HEK293T (cell line): ENCODE measurements at regions not wholly inside any gene's neighbourhood (a gene's known extent, or its start where the extent isn't known, plus 50 kb on each side); places are given as distances from the start of the nearest gene placed in this dataset.
A peak's percentile ranks its signal among the peaks of the same experiment; 100 is the strongest.
"Not testable (repeated sequence)": the region's sequence is repeated elsewhere in the genome, so short reads cannot be mapped to it uniquely, and the experiment has no call there.

Source experiments
- CTCF ChIA-PET: fragments of 350-600 bp; formaldehyde crosslinking; extraction: SDS; loops from one replicate; lab custom pipeline; 2021; ENCODE audit warnings: antibody characterized with exemption, inconsistent platforms; lab: Yijun Ruan, JAX
- POLR2A ChIA-PET: fragments of 350-600 bp; formaldehyde crosslinking; extraction: SDS; loops from one replicate; lab custom pipeline; 2020; ENCODE audit warnings: antibody characterized with exemption, inconsistent platforms; lab: Yijun Ruan, JAX
- DNase-seq: peaks from one replicate; pipeline ENCODE4 v3.0.0; 2012; ENCODE audit warnings: mixed read lengths; ENCODE audit errors: extremely low spot score
- ARNT ChIP-seq: fragments of 450-650 bp; IDR thresholded peaks from 2 replicates; pipeline ENCODE4 v1.6.1; 2017; ENCODE audit warnings: mild to moderate bottlenecking
- BHLHE40 ChIP-seq: fragments of 450-650 bp; IDR thresholded peaks from 2 replicates; pipeline ENCODE4 v1.6.1; 2016; ENCODE audit warnings: mild to moderate bottlenecking, moderate library complexity, borderline replicate concordance
- CTBP1 ChIP-seq: fragments of 450-650 bp; IDR thresholded peaks from 2 replicates; pipeline ENCODE4 v1.6.1; 2016; ENCODE audit warnings: borderline replicate concordance
- ELF4 ChIP-seq: fragments of 450-650 bp; IDR thresholded peaks from 2 replicates; pipeline ENCODE4 v1.6.1; 2017; ENCODE audit warnings: antibody characterized with exemption
- FOXA1 ChIP-seq: fragments of 450-650 bp; IDR thresholded peaks from 2 replicates; pipeline ENCODE4 v1.6.1; 2016; ENCODE audit warnings: mild to moderate bottlenecking
- FOXK2 ChIP-seq: fragments of 450-650 bp; IDR thresholded peaks from 2 replicates; pipeline ENCODE4 v1.6.1; 2016; ENCODE audit warnings: mild to moderate bottlenecking
- FOXM1 ChIP-seq: fragments of 450-650 bp; IDR thresholded peaks from 2 replicates; pipeline ENCODE4 v1.6.1; 2017; ENCODE audit warnings: mild to moderate bottlenecking, borderline replicate concordance
- HDGF ChIP-seq: fragments of 450-650 bp; IDR thresholded peaks from 2 replicates; pipeline ENCODE4 v1.6.1; 2017; ENCODE audit warnings: antibody characterized with exemption, borderline replicate concordance
- L3MBTL2 ChIP-seq: fragments of 450-650 bp; conservative IDR thresholded peaks from 2 replicates; pipeline ENCODE4 v1.6.1; 2016; ENCODE audit warnings: mild to moderate bottlenecking
- LEF1 ChIP-seq: fragments of 450-650 bp; IDR thresholded peaks from 2 replicates; pipeline ENCODE4 v1.6.1; 2017; ENCODE audit warnings: mild to moderate bottlenecking, borderline replicate concordance
- NFRKB ChIP-seq: fragments of 450-650 bp; IDR thresholded peaks from 2 replicates; pipeline ENCODE4 v1.6.1; 2016; ENCODE audit warnings: mild to moderate bottlenecking, moderate library complexity
- SP1 ChIP-seq: fragments of 450-650 bp; IDR thresholded peaks from 2 replicates; pipeline ENCODE4 v1.6.1; 2017
- SUZ12 ChIP-seq: fragments of 450-650 bp; IDR thresholded peaks from 2 replicates; pipeline ENCODE4 v1.6.1; 2016; ENCODE audit warnings: mild to moderate bottlenecking
- TARDBP ChIP-seq: fragments of 450-650 bp; IDR thresholded peaks from 2 replicates; pipeline ENCODE4 v1.6.1; 2016
- ZNF384 ChIP-seq: fragments of 450-650 bp; IDR thresholded peaks from 2 replicates; pipeline ENCODE4 v1.6.1; 2016
- TF ChIP-seq, protein P1 (sequence below): fragments of 450-650 bp; IDR thresholded peaks from 2 replicates; pipeline ENCODE4 v1.6.1; 2016

- CTCF ChIA-PET: no interaction called here
- no peak for DNase-seq
- TF ChIP-seq CTBP1 (no peak), SUZ12 (no peak), TARDBP (no peak), ELF4 (no peak)
- TF ChIP-seq, protein P1, sequence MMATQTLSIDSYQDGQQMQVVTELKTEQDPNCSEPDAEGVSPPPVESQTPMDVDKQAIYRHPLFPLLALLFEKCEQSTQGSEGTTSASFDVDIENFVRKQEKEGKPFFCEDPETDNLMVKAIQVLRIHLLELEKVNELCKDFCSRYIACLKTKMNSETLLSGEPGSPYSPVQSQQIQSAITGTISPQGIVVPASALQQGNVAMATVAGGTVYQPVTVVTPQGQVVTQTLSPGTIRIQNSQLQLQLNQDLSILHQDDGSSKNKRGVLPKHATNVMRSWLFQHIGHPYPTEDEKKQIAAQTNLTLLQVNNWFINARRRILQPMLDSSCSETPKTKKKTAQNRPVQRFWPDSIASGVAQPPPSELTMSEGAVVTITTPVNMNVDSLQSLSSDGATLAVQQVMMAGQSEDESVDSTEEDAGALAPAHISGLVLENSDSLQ: no peak
- POLR2A ChIA-PET: no interaction called here
Observed at GRCh38 chr1:115524236-115524635, 117.5 kb upstream of the VANGL1 start.

DNA sequence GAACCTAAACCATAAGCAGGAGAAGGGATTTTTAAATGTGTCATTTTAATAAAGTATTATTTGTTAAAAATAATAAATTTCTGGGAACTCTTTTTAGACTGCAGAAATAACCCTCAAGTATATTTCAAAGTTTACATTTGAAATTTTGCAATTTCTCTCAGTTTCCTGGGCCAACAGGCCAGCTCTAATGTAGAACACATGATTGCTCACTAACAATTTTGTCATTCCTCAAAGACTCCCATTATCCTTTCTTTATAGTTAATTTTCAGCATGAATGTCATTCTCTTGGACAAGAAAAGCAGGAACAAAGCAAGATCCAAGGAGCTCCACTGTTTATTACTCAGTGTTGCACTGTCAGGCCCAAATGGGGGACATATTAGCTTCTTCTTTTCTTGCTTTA is 119.4 kb upstream of the VANGL1 start:
- ChIA-PET CTCF (no interaction called here), POLR2A (no interaction called here)
- TF ChIP-seq L3MBTL2 (no peak), TARDBP (no peak), ZNF384 (no peak), FOXM1 (no peak), HDGF (no peak), ARNT (no peak), SP1 (no peak), NFRKB (no peak), BHLHE40 (no peak)
- DNase-seq: no peak

DNA sequence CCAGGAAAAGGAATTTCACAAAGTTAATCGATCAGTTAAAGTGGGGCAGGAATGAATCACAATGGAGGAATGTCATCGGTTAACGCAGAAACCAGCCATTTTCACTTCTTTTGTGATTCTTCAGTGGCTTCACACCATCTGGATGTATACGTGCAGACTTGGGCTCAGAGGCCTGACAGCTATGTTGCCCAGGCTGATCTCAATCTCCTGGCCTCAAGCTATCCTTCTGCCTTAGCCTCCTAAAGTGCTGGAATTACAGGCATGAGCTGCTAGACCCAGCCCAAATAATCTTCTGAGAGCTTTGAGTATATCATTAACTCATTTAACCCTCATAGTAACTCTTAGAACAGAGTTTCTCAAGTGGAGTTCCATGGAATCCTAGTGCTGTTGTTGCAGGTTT is 126.5 kb upstream of the VANGL1 start:
- CTCF ChIA-PET: no interaction called here
- POLR2A ChIA-PET: no interaction called here
- no peak for TF ChIP-seq FOXA1
- no peak for TF ChIP-seq HDGF
- no peak for TF ChIP-seq ARNT
- TF ChIP-seq NFRKB: no peak
- no peak for TF ChIP-seq FOXK2
- no peak for DNase-seq

GRCh38 chr1:115510226-115510625 is 131.5 kb upstream of the VANGL1 start:
- POLR2A ChIA-PET, DNase-seq, CTCF ChIA-PET: not testable (repeated sequence)

DNA sequence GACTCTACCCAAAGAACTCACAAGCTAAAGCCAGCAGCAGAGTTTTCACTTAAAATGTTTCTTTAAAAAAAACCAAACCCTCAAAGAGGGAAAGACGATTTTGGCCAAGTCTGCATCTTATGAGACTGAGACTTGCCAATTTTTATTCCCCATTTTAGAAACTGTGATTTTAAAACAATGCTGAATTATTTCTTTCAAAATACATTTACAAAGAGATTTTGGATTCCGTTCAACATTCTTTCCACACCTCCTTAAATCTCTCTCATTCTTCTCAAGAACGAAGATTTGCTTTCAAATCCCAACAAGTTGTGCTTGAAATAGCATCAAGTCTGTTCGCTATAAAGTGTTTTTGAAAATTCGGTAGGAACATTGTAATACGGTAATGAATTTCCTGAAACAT is 133.9 kb upstream of the VANGL1 start:
- no peak for DNase-seq
- TF ChIP-seq SUZ12 (no peak), TARDBP (no peak), ELF4 (no peak), NFRKB (no peak), FOXA1 (no peak), LEF1 (no peak), L3MBTL2 (no peak), ZNF384 (no peak), CTBP1 (no peak), FOXK2 (no peak), ARNT (no peak), HDGF (no peak), BHLHE40 (no peak), FOXM1 (no peak), SP1 (no peak)
- TF ChIP-seq, protein P1: no peak
- POLR2A ChIA-PET: no interaction called here
- CTCF ChIA-PET: no interaction called here

- no peak for TF ChIP-seq SP1
- DNase-seq: peak; percentile 72
- ChIA-PET CTCF (interaction anchor here (0.7 to 2.3 kb wide), 3 partner anchors 15 to 370 kb away, joined by 3 to 6 read pairs (median 3); no protein-coding TSS in a partner anchor), POLR2A (no interaction called here)
Observed at GRCh38 chr1:115506924-115507589, 134.7 kb upstream of the VANGL1 start.

DNA sequence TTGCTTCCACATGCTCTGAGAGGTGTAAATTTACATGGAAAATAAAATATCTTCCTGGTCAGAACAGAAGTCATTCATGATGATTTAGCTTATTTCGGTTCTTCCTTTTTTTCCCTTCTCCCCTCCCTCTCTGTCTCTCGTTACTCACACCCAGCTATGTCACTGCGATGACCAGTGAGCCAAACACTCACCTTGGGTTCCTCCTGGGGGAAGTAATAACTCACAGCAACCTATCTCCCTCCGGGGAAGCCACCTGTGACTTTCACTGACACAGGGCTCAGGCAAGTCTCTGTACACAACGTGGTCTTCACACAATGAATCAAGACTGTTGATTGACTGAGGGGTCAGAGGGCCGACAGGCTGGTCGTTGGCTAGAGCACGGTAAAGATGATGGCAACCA is 135.3 kb upstream of the VANGL1 start:
- POLR2A ChIA-PET: no interaction called here
- CTCF ChIA-PET: interaction anchor here (0.7 to 2.3 kb wide), 3 partner anchors 15 to 370 kb away, joined by 3 to 6 read pairs (median 3); no protein-coding TSS in a partner anchor
- TF ChIP-seq ZNF384: no peak
- no peak for TF ChIP-seq SP1
- TF ChIP-seq BHLHE40: no peak
- no peak for DNase-seq

DNA sequence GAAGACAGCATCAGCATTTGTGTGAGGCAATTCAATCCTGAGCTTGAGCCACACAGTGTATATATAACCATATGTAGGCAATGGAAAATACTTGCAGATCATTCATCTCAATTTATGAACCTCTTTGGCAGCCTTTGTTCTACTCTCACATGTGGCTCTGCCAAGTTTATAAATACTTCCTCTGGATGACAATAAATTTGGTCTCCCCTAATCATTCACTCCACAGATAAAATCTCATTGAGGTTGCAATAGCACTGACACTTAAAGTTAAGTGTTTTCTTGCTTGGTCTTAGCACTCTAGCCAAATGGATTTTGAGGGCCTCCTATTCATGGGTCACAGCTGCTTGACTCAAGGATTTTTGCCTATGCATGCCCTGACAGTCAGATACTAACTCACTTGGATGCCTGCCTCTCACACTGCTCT is 136.6 kb upstream of the VANGL1 start:
- ChIA-PET CTCF (interaction anchor here (2.3 kb wide), 1 partner anchor 368 kb away, joined by 6 read pairs; no protein-coding TSS in a partner anchor), POLR2A (no interaction called here)
- TF ChIP-seq FOXM1 (no peak), ELF4 (no peak), FOXK2 (no peak), LEF1 (no peak), NFRKB (no peak), FOXA1 (no peak), L3MBTL2 (no peak), ARNT (no peak), SP1 (no peak)
- DNase-seq: no peak

GRCh38 chr1:115502183-115502582 is 139.6 kb upstream of the VANGL1 start:
- CTCF ChIA-PET, DNase-seq, POLR2A ChIA-PET: not testable (repeated sequence)
